ENCODE measurements at regions not wholly inside any gene's neighbourhood (a gene's known extent, or its start where the extent isn't known, plus 50 kb on each side); places are given as distances from the start of the nearest gene placed in this dataset.
"Not testable (repeated sequence)": the region's sequence is repeated elsewhere in the genome, so short reads cannot be mapped to it uniquely, and the experiment has no call there.

- not testable (repeated sequence) for DNase-seq (ENCODE audit: low spot score)
Observed at GRCh38 chr5:21341203-21341947, 1353.4 kb upstream of the CDH18 start.

DNA sequence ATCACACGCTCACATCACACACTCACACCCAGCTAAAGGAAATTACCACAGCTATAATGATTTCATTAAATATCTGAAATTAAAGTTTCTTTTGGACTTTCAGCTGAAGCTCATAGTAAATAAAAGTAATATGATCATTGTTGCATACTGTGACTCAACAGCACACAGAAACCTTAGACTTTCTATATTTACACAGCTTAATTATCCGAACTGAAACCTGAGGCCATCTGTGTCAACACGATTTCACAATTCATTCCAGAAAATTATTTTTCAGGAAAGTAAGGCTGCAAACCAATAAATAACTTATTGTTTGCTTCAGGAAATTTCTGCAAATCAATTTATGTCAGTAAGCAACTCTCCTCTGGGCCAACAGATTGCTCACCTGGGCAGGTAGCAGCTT lies 1352.2 kb upstream of the CDH18 start:
- DNase-seq (ENCODE audit: low spot score): not testable (repeated sequence)

- not testable (repeated sequence) for DNase-seq (ENCODE audit: low spot score)
Observed at GRCh38 chr5:21336478-21336877, 1348.5 kb upstream of the CDH18 start.

DNA sequence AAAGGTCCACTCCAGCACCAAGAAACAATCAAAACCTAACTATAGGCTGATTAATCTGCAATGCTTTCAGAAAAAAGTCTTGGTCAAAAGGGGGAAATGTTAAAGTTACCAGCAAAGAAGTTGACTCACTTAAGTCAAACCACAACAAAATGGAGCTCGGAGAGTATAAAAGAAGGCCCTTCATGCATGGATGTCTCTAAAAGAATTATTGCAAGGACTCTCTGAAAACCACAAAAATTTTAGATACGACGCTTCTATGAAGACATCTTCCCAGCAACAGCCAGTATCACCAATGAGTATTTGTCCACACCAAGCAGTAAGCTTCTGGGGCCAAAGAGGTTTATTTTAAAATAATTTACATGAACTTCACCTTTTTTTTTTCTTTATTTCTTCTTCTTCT lies 1327.4 kb upstream of the CDH18 start:
- not testable (repeated sequence) for DNase-seq (ENCODE audit: low spot score)

DNA sequence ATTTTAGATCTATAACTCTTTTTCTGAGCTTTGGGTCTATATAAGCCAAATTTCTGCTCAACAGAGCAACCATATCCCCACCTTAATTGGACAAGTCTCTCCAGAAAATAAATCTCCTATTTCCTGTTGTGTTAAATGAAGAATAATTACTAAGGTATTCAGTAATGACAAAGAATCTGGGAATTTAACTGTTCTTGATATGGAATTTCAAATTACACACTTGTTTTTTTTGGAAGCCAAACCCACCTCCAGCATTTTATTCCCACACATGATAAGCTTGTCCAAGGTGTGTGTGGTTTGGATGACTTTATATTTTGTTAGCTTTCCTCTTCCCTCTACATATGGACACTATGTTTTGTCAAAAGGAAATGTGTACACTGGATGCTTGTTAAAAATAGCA lies 1313.2 kb upstream of the CDH18 start:
- not testable (repeated sequence) for DNase-seq (ENCODE audit: low spot score)

GRCh38 chr5:21274361-21274760 lies 1286.4 kb upstream of the CDH18 start:
- not testable (repeated sequence) for DNase-seq (ENCODE audit: low spot score)

- no peak for DNase-seq (ENCODE audit: low spot score)
Observed at GRCh38 chr5:21263361-21263760, 1275.4 kb upstream of the CDH18 start.

GRCh38 chr5:21254161-21254560 lies 1266.2 kb upstream of the CDH18 start:
- DNase-seq (ENCODE audit: low spot score): no peak

DNA sequence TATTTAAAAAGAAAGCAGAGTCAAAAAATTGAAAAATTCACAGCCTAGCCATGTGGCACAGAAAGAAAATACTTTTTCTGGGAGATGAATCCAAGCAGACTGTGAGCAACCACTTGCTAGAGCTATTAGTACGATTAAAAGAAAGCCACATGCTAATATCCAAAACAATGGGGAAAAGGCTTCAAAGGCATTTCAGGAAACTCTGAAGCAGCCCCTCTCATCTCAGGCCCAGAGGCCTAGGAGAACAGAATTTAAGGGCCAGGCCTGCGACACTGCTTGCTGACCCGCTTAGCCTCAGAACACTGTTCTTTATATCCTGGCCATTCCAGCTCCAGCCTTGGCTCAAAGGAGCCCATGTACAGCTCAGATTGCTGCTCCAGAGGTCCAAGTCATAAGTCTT lies 1257.0 kb upstream of the CDH18 start:
- DNase-seq (ENCODE audit: low spot score): no peak

DNA sequence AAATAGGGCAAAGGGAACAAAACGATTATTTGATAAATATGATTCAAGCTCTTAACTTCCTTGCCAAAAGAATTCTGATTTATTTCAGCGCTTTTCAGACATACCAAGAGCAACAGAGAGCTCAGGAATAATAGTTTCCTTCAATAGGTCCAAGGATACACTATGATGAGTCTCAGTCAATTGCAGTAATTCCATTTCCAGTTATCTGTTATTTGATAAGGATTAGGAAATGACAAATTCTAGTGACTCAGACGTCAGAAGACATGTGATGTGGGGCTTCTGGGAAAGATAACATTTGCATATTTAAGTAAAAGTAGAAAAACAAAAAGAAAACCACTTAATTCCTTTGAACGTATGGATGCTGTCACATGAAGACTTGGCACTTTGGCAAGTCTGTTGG lies 1250.8 kb upstream of the CDH18 start:
- no peak for DNase-seq (ENCODE audit: low spot score)

- DNase-seq (ENCODE audit: low spot score): no peak
Observed at GRCh38 chr5:21237461-21237860, 1249.5 kb upstream of the CDH18 start.

DNA sequence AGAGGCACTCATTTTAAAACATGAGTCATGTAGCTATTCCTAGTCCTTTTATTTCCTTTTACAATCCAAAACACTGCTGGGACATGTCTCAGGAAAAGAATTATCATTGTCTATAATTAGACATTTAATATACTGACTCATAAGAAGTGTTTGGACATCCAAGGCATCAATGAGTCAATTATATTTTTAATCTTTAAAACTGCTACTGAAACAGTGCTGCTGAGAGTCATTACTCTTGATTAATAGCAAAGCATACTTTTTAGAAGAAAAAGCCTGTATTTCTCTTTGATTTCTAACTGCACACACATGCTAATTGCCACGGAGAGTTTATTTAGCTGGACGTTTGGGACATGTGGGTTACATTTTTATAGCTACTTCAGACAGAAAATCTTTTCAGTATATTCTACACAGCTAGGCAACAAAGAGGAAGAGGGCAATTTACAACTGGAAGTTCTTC lies 1249.0 kb upstream of the CDH18 start:
- no peak for DNase-seq (ENCODE audit: low spot score)

- no peak for DNase-seq (ENCODE audit: low spot score)
Observed at GRCh38 chr5:21236104-21236503, 1248.1 kb upstream of the CDH18 start.

GRCh38 chr5:21225223-21226064 lies 1237.4 kb upstream of the CDH18 start:
- DNase-seq (ENCODE audit: low spot score): no peak

DNA sequence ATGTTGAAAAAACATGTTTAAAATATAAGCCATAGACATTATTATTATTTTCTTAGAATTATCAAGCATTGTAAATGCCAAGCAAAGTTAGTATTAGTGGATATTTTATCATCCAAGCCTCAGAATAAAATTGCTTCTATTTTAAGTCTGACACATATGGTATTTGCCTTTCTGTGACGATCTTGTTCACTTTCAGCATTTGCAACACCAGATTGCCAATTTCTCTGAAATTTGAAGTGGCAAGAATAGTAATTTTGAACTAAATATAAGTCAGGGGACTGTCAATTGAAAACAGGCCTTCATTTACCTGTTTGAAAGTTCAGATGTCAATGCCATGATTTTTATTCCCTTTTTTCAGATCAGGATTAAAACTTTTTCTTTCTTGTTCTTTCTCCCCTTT lies 1233.6 kb upstream of the CDH18 start:
- DNase-seq (ENCODE audit: low spot score): no peak

GRCh38 chr5:21219966-21220365 lies 1232.0 kb upstream of the CDH18 start:
- no peak for DNase-seq (ENCODE audit: low spot score)

DNA sequence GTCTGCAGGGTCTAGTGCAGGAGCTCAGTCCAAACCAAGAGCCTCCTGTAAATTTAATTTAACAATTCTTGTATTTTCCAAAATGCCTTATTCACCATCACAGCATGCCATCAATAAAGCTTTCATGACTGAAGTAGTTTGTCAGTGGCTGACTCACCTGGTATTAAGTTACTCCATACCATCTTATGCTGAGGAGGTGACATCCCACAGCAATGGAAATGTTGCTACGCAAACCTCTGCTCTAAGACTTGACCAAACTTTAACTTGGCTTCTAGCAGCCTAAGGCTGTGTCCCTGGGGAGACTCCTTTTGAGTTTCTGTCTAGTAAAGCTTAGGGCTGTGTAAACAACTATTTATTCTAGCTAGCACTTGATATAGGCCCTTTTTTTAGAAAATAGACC lies 1231.3 kb upstream of the CDH18 start:
- DNase-seq (ENCODE audit: low spot score): no peak

- no peak for DNase-seq (ENCODE audit: low spot score)
Observed at GRCh38 chr5:21212026-21212425, 1224.0 kb upstream of the CDH18 start.

- no peak for DNase-seq (ENCODE audit: low spot score)
Observed at GRCh38 chr5:21209409-21209808, 1221.4 kb upstream of the CDH18 start.

DNA sequence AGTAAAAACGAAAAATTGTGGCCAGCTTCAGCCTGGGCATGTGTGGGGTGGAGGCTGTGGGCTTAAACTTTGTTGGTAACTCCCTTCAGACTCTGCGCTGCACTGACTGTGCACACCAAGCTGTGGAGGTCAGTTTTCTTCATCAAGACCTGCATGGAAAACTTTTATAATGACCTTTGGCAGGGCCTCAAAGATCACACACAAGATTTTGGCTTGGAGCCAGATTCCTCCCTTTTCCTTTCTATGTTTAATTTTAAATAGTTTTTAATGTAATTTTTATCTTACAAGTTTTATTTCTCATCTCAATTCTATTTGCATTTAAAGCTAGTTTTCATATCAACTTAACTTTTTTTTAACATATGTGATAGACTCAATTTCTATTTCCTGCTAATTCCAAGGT lies 1211.1 kb upstream of the CDH18 start:
- DNase-seq (ENCODE audit: low spot score): no peak

DNA sequence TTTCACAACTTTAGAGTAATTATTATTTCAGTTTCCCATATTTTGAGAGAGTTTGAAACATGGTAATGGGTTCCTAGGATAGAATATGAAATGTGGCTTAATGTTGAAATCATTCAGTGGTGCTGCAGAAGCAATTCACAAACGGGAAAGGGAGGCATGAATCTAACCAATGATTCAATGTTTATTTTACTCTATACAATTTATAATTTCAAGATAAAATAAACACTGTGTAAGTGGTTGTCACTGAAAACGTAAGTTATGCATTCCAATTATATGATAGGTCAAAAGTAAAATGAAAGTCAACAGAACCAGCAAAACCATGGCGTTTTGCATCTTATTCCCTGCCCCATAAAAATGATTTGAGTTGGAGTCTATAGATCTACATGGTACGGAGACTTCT lies 1207.1 kb upstream of the CDH18 start:
- DNase-seq (ENCODE audit: low spot score): no peak

DNA sequence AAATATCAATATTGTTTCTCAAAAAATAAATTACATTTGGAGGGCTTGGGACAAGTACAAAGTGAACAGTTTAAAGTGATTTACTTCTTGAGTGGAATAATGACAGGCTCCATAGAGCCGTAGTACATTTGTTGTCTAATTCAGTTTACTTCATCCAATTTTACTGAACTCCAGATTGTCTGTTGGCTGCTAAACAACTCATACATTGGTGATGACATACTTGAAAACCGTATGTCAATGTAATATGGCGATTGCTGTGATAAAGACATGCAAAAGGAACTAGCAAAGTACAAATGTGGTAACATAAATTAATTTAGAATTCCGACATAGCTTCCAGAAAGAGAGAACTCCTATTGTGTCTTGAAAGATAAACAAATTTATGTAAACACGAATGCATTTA lies 1197.5 kb upstream of the CDH18 start:
- DNase-seq (ENCODE audit: low spot score): no peak

GRCh38 chr5:21184581-21184980 lies 1196.6 kb upstream of the CDH18 start:
- DNase-seq (ENCODE audit: low spot score): no peak
